Left lobe of liver (tissue), 2 donors: ENCODE measurements at regions not wholly inside any gene's neighbourhood (a gene's known extent, or its start where the extent isn't known, plus 50 kb on each side); places are given as distances from the start of the nearest gene placed in this dataset.

Source experiments
- ATAC-seq: fragments of 200-7000 bp; cut with Tn5 transposase; one replicate; pipeline ENCODE4 v1.9.1; 2020; ENCODE audit warnings: mild to moderate bottlenecking, moderate library complexity
- DNase-seq: peaks from one replicate; pipeline ENCODE4 v3.0.0-alpha.2; 2020; ENCODE audit warnings: low spot score
- donor health status: DM: no; HTN: no; CAD: no; lungs with moderate emphysema.
- donor health status: DM: no; HTN: yes; CAD: no.

GRCh38 chr4:27181693-27182092, 321.1 kb downstream of the STIM2 start:
- DNase-seq (no peak), ATAC-seq (no peak)

GRCh38 chr4:27182211-27182610, 321.6 kb downstream of the STIM2 start:
- ATAC-seq (no peak), DNase-seq (no peak)

- no peak for DNase-seq
- ATAC-seq = no peak
Measured at GRCh38 chr4:27184508-27185155, 324.0 kb downstream of the STIM2 start.

GRCh38 chr4:27186710-27187109, 326.1 kb downstream of the STIM2 start:
- no peak for ATAC-seq
- DNase-seq = no peak

DNA sequence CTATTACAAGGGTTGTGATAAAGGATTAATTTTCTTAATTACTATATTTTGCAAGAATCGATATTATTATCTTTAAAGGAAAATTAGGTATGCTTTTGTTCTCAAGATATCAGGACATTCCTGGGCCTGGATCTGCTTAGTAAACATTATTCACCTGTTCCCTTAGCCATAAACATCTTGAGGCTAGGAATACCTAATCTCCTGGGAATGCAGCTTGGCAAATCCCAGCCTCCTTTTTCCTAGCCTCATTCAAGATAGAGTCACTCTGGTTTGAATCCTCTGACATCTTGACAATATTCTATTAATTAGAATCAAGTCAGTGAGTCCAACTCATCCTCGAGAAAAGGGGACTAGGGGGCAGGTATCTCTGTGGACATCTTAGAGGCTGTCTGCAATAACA, 327.1 kb downstream of the STIM2 start:
- ATAC-seq (no peak), DNase-seq (no peak)

DNA sequence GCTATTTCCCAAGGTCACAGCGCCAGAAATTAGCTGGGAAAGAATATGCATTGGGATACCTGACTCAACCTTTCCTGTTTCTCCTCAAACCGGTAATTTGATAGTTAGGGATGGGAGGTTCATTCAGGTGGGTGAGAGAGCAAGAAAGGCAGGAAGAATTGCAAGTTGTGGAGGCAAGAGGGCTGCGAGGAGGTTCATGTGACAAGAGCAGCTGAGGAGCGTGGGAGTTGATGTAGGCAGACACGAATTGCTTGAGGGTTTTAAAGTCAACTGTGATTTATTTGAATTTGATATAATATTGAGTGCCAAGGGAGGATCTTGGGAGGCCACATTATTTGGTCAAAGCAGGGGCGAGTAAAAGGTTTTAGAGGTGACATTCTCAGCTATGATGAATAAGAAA, 329.0 kb downstream of the STIM2 start:
- ATAC-seq (no peak), DNase-seq (no peak)

DNA sequence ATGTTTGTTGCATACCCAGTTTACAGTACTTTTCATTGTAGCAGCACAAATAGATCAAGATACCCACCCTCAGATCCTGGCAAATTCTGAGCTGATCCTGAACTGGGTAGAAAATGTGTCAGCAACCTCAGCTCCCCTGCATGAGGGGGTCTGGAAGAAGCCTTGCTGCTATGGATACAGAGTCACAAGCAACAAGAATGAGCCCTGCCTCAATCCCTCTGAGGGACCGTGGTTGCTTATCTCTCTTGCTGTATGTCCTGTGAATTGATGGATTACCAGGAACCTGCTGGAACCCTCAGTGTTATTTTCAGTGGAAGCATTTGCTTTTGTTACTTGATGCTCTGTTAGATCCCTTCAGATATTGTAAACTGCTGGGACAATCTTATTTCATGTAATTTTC, 331.0 kb downstream of the STIM2 start:
- no peak for ATAC-seq
- no peak for DNase-seq

DNA sequence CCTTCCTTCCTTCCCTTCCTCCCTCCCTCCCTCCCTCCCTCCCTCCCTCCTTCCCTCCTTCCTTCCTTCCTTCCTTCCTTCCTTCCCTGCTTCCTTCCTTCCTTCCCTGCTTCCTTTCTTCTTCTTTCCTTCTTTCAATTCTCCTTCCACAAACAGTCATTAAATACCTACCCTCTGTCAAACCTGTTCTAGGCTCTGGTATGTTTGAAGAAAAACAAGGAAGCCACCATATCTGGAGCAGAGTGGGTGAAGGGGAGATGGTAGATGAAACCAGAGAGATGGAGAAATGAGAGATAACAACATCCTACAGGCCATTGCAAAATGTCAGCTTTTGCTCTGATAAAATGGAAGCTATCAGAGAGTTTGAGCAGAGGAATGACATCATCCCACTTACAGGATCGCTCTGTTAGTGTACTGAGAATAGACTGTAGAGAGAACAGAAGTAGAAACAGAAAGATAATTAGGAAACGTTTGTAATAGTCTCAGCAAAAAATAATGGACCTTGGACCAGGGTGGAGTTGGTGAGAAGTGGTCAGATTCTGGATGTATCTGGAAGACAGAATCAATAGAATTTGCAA, 334.0 kb downstream of the STIM2 start:
- no peak for ATAC-seq
- no peak for DNase-seq

DNA sequence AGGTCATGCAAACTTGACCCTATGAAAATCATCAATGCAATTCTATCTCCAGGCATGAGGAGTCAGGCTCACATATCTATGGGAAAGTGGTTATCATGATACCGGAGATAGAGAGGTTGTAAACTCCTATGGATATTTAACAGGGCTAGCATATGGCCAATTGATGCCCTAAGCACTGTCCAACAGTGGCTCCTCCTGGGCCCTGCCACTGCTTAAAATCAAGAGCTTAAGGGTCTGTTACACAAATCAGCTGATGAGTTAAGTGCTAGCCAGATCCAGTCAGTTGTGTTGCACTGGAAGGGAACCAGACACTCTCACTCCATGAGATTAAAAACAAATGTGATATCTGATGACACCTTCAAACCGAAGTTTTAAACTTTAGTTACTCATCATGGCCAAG, 337.6 kb downstream of the STIM2 start:
- ATAC-seq = no peak

GRCh38 chr4:27198971-27199370, 338.3 kb downstream of the STIM2 start:
- no peak for DNase-seq
- ATAC-seq = no peak

More for the DNA sequence above, 337.6 kb downstream of the STIM2 start:
- DNase-seq = no peak

- ATAC-seq = no peak
- no peak for DNase-seq
Measured at GRCh38 chr4:27206009-27206408, 345.4 kb downstream of the STIM2 start.

DNA sequence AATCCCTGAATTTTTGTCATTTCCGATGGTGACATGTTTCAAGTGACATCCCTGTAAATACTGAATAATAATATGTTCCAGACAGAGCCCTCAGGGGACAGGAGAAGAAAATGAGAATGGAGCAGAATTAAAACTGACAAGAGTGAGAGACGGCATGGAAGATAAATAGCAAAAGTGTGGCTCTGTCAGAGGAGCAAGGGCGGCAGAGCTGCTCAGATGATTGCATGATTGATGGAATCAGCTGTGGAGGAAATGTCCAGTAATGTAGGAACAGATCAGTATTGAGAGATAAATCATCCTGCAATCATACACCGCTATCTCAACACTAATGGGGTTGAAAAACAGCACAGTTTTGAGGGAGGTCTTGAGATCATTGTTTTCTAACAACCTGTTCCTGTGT, 350.3 kb downstream of the STIM2 start:
- no peak for DNase-seq
- no peak for ATAC-seq

- DNase-seq = no peak
- no peak for ATAC-seq
Measured at GRCh38 chr4:27214010-27214409, 353.4 kb downstream of the STIM2 start.

DNA sequence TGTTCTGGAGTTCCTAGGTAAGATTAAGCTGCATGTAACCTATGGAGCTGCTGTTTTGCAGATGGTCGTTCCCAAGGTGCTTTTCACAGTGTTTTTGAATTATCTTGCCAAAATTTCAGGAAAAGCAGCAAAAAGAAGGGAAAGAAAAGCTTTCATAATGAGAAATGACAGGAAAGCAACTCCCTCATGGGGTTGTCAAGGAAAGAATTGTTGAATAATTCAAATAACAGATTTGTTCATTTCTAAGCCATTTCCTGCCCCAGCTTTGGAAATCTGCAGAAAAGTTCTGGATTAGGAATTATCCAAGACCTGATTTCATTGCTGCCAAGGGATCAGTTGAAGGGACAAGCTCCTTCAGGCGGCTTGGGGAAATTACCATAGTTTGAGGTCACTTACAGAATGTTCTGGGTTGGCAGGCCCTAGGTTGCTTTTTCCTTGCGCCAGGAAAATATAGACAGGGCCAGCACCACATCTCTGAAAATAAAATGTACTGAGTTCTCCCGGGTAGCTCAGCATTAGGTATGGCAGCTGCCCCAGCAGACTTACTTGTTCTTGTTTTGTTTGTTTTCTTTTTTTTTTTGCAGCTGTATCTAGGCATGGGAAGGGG, 354.7 kb downstream of the STIM2 start:
- DNase-seq = no peak
- no peak for ATAC-seq

- DNase-seq (no peak), ATAC-seq (no peak)
Measured at GRCh38 chr4:27217261-27217769, 356.7 kb downstream of the STIM2 start.

DNA sequence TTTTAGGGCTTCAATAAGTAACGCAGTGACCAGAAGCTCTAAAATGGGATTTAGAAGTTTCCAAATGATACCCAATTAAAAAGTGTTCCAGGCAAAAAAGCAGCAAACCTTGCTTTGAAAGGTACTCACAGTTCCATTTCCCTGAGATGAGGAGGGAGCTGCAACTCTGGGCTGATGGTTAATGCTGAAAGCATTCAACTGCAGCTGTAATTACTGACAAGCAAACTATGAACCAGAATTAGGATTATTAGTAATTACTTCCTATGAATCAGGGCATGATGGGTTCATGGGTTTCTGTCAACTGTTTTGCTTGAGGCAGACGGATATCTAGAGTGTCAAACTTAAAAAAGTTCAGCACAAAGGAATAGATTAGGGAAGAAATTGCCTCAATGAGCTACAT, 357.4 kb downstream of the STIM2 start:
- ATAC-seq = no peak
- no peak for DNase-seq

- DNase-seq (no peak), ATAC-seq (no peak)
Measured at GRCh38 chr4:27223326-27223725, 362.7 kb downstream of the STIM2 start.

GRCh38 chr4:27233531-27233930, 372.9 kb downstream of the STIM2 start:
- no peak for DNase-seq
- no peak for ATAC-seq

DNA sequence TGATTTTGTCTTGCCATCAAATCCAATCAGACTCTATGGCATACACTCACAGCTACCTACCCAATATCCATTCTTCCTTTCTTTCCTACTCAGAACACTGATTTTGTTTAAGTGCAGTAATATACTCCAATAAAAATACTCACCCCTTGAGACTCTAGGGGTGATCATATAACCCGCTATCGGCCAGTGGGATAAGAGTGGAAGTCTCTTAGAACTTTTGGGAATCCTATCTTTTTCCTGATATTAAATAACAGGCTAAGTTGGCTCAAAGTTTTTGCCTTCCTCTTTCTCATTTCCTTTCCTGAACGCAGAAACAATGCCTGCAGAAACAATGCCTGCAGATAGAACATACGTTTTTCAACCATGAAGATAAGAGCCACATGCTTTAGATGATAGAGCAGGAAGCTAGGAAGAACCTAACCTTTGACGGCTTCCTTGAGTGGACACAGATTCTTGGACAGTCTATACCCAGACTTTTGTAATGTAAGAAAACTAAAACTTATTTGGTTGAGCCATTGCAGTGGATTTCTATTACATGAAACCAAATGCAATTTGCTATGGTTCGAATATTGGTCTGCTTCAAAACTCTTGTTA, 373.8 kb downstream of the STIM2 start:
- DNase-seq (no peak), ATAC-seq (no peak)

DNA sequence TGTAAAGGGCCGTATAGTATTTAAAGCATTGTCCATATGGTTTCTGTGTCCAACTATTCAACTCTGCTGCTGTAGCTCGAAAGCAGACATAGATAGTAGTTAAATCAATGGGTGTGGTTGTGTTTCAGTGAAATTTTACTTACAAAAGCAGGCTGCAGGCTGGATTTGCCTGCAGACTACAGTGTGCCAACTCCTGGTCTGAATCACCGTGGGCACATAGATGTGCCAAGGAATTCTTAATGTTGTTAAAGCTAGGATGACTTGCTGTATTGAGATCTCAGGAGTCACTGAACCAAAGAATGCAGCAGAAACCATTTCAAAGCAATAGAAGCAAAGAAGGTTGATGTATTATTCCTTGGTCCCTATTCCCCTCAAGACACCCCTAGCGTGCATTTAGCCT, 379.0 kb downstream of the STIM2 start:
- no peak for ATAC-seq
- DNase-seq = no peak

DNA sequence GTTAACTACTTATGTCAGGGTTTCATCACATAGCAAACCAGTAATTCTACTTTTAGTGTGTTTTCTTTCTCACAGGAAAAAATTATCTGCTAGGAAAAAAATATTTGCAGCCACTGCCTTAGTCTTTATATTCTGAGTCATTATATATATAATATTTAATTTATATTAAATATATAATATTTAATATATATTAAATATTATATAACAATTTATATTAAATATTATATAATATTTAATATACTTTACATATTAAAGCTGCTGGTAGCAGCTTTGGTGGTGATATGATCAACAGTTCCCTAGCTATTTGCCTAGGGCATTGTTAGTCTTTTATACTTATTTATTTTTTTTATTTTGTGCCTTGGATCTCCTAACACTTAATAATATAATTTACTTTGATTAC, 381.6 kb downstream of the STIM2 start:
- ATAC-seq = no peak

GRCh38 chr4:27245216-27245615, 384.6 kb downstream of the STIM2 start:
- no peak for ATAC-seq

More for the DNA sequence above, 381.6 kb downstream of the STIM2 start:
- DNase-seq = no peak

More at GRCh38 chr4:27245216-27245615, 384.6 kb downstream of the STIM2 start:
- DNase-seq = no peak
